ENCODE measurements at regions not wholly inside any gene's neighbourhood (a gene's known extent, or its start where the extent isn't known, plus 50 kb on each side); places are given as distances from the start of the nearest gene placed in this dataset.
"Not testable (repeated sequence)": the region's sequence is repeated elsewhere in the genome, so short reads cannot be mapped to it uniquely, and the experiment has no call there.

DNA sequence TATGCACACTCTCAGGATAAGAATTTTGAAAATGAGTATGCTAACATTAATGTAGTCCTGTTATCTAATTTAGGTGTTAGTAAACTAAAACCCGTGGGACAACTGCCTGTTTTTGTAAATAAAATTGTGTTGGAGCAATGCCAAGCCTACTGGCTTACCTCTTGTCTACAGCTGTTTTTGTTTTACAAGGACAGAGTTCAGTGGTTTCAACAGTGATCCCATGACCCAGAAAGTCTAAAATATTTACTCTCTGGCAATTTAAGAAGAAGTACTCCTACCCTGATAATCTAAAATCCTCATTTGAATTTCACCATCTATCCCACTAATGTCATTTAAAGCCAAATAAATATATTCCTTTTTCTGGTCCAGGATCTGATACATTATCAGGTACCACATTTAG lies 132.9 kb downstream of the SPIN4 start:
- TF ChIP-seq ZNF274 (IDR thresholded peaks at IDR 0.05; ENCODE audit: low read depth, low read length); SUZ12 (IDR thresholded peaks at IDR 0.05; ENCODE audit: extremely low read depth, insufficient read depth, insufficient read length); YY1 (IDR thresholded peaks at IDR 0.05; ENCODE audit: insufficient read depth, insufficient read length): not testable (repeated sequence)

All from NT2/D1 (cell line).